WTC11 (cell line): ENCODE measurements at regions not wholly inside any gene's neighbourhood (a gene's known extent, or its start where the extent isn't known, plus 50 kb on each side); places are given as distances from the start of the nearest gene placed in this dataset.
"Not testable (repeated sequence)": the region's sequence is repeated elsewhere in the genome, so short reads cannot be mapped to it uniquely, and the experiment has no call there.

ENCODE experiments used
- ATAC-seq: fragments of 200-7000 bp; cut with Tn5 transposase; 2 replicates; pipeline ENCODE4 v1.10.0; 2021; ENCODE audit warnings: mild to moderate bottlenecking, moderate library complexity
- CTCF ChIA-PET: fragments of 300-600 bp; sonication (Branson Sonifier 250); formaldehyde crosslinking; loops from one replicate; lab custom pipeline; 2021; ENCODE audit warnings: antibody characterized with exemption; lab: Charles Lee
- POLR2A ChIA-PET: fragments of 350-600 bp; sonication (Branson Sonifier 250); formaldehyde crosslinking; loops from one replicate; lab custom pipeline; 2021; ENCODE audit warnings: antibody characterized with exemption; lab: Charles Lee
- DNase-seq: peaks from one replicate; pipeline ENCODE4 v3.0.0; 2021; ENCODE audit warnings: low spot score
- H3K27ac Mint-ChIP-seq: 2 replicates; pipeline ENCODE4 v1.8.0; 2021; ENCODE audit warnings: mixed read lengths
- H3K27me3 Mint-ChIP-seq: 2 replicates; pipeline ENCODE4 v1.8.0; 2021; ENCODE audit warnings: low read depth, mild to moderate bottlenecking, moderate library complexity, mixed read lengths
- H3K36me3 Mint-ChIP-seq: 2 replicates; pipeline ENCODE4 v1.8.0; 2021; ENCODE audit warnings: mixed read lengths
- H3K4me1 Mint-ChIP-seq: 2 replicates; pipeline ENCODE4 v1.8.0; 2022; ENCODE audit warnings: mixed read lengths
- H3K4me3 Mint-ChIP-seq: 2 replicates; pipeline ENCODE4 v1.8.0; 2021; ENCODE audit warnings: mild to moderate bottlenecking, moderate library complexity, mixed read lengths
- H3K9me3 Mint-ChIP-seq: 2 replicates; pipeline ENCODE4 v1.8.0; 2021; ENCODE audit warnings: mixed read lengths
- CREM ChIP-seq: sonication (generic); formaldehyde crosslinking; IDR thresholded peaks from 2 replicates; pipeline ENCODE4 v1.8.1; 2022; ENCODE audit warnings: mild to moderate bottlenecking, missing genetic modification reagents, moderate library complexity
- FOXK1 ChIP-seq: sonication (generic); formaldehyde crosslinking; IDR thresholded peaks from 2 replicates; pipeline ENCODE4 v1.8.0; 2022; ENCODE audit warnings: mild to moderate bottlenecking, moderate library complexity, missing genetic modification reagents
- GRHL2 ChIP-seq: fragments of 250-450 bp; sonication (Bioruptor Pico); IDR thresholded peaks from 2 replicates; pipeline ENCODE4 v1.8.0; 2022; ENCODE audit warnings: mild to moderate bottlenecking, moderate library complexity; ENCODE audit not compliant: insufficient replicate concordance, severe bottlenecking
- HMGA2 ChIP-seq: fragments of 250-450 bp; sonication (Bioruptor Pico); IDR thresholded peaks from 2 replicates; pipeline ENCODE4 v1.4.0; 2021; ENCODE audit warnings: mild to moderate bottlenecking, moderate library complexity
- IRF2 ChIP-seq: sonication (generic); formaldehyde crosslinking; IDR thresholded peaks from 2 replicates; pipeline ENCODE4 v1.8.0; 2022; ENCODE audit warnings: low read depth, missing genetic modification reagents, borderline replicate concordance
- JAZF1 ChIP-seq: fragments of 250-450 bp; sonication (Bioruptor Pico); IDR thresholded peaks from 2 replicates; pipeline ENCODE4 v1.9.0; 2021; ENCODE audit warnings: moderate library complexity, mild to moderate bottlenecking, inconsistent platforms
- KAT7 ChIP-seq: sonication (generic); formaldehyde crosslinking; IDR thresholded peaks from 2 replicates; pipeline ENCODE4 v1.8.1; 2023; ENCODE audit warnings: missing genetic modification reagents, mild to moderate bottlenecking, borderline replicate concordance
- NFATC4 ChIP-seq: fragments of 250-450 bp; sonication (Bioruptor Pico); IDR thresholded peaks from 2 replicates; pipeline ENCODE4 v1.9.0; 2021; ENCODE audit warnings: mild to moderate bottlenecking
- NR2C2 ChIP-seq: sonication (generic); formaldehyde crosslinking; IDR thresholded peaks from 2 replicates; pipeline ENCODE4 v1.8.0; 2022; ENCODE audit warnings: mild to moderate bottlenecking, missing genetic modification reagents
- OVOL2 ChIP-seq: fragments of 250-450 bp; sonication (Bioruptor Pico); IDR thresholded peaks from 2 replicates; pipeline ENCODE4 v1.9.0; 2021; ENCODE audit warnings: mild to moderate bottlenecking, borderline replicate concordance
- PRRX2 ChIP-seq: fragments of 250-450 bp; sonication (Bioruptor Pico); IDR thresholded peaks from 2 replicates; pipeline ENCODE4 v1.8.0; 2021; ENCODE audit warnings: mild to moderate bottlenecking
- SMAD4 ChIP-seq: sonication (generic); formaldehyde crosslinking; IDR thresholded peaks from 2 replicates; pipeline ENCODE4 v1.8.0; 2022; ENCODE audit warnings: mild to moderate bottlenecking, missing genetic modification reagents
- TCF7 ChIP-seq: sonication (generic); formaldehyde crosslinking; IDR thresholded peaks from 2 replicates; pipeline ENCODE4 v1.8.0; 2022; ENCODE audit warnings: mild to moderate bottlenecking, low read depth, missing genetic modification reagents, moderate library complexity
- TP53 ChIP-seq: sonication (generic); formaldehyde crosslinking; IDR thresholded peaks from 2 replicates; pipeline ENCODE4 v1.8.1; 2023; ENCODE audit warnings: mild to moderate bottlenecking, missing genetic modification reagents
- ZNF219 ChIP-seq: sonication (generic); formaldehyde crosslinking; IDR thresholded peaks from 2 replicates; pipeline ENCODE4 v1.8.0; 2023; ENCODE audit warnings: missing genetic modification reagents, mild to moderate bottlenecking, borderline replicate concordance
- TF ChIP-seq, protein P1 (sequence below): fragments of 250-450 bp; sonication (Bioruptor Pico); IDR thresholded peaks from 2 replicates; pipeline ENCODE4 v1.9.0; 2021; ENCODE audit warnings: mild to moderate bottlenecking
- TF ChIP-seq, protein P2 (sequence below): sonication (generic); formaldehyde crosslinking; IDR thresholded peaks from 2 replicates; pipeline ENCODE4 v1.8.1; 2023; ENCODE audit warnings: mild to moderate bottlenecking, missing genetic modification reagents, borderline replicate concordance
- TF ChIP-seq, protein P3 (sequence below): fragments of 250-450 bp; sonication (Bioruptor Pico); IDR thresholded peaks from 2 replicates; pipeline ENCODE4 v1.9.0; 2021; ENCODE audit warnings: mild to moderate bottlenecking, borderline replicate concordance
- TF ChIP-seq, protein P4 (sequence below): sonication (generic); formaldehyde crosslinking; conservative IDR thresholded peaks from 2 replicates; pipeline ENCODE4 v1.8.1; 2023; ENCODE audit warnings: mild to moderate bottlenecking, low read depth, missing genetic modification reagents, moderate library complexity
- TF ChIP-seq, protein P5 (sequence below): sonication (generic); formaldehyde crosslinking; IDR thresholded peaks from 2 replicates; pipeline ENCODE4 v1.8.1; 2022; ENCODE audit warnings: mild to moderate bottlenecking, moderate library complexity, missing genetic modification reagents

DNA sequence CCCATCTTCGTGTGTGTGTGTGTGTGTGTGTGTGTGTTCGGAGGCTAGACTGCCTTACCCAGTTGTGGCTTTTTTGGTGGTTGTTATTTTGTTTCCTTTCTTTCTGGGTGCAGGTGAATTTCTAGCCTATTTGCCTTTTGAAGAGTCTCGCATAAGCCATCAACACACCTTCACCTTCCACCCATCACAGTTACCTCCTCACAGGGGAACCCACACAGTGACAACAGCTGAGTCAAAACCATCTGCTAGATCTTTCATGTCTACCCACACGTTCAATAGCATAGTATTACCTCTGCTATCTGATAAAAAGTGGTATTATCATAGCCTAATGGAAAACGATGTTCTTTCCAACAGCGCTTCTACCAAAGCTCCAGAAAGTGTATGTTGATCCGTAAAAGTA is 303.2 kb upstream of the TMTC4 start:
- H3K9me3 Mint-ChIP-seq = peaks cover 16% of the 10 kb centered on the region
- H3K36me3 Mint-ChIP-seq = peaks cover 4% of the 10 kb centered on the region
- H3K4me3 Mint-ChIP-seq = no peak overlapping the region
- H3K4me1 Mint-ChIP-seq = peaks cover 9% of the 10 kb centered on the region
- TF ChIP-seq TP53 (CRISPR knock-in tag) = no peak
- DNase-seq = no peak
- ATAC-seq = no peak
- no peak overlapping the region for H3K27ac Mint-ChIP-seq
- CTCF ChIA-PET = no interaction called here
- POLR2A ChIA-PET = no interaction called here
- no peaks in the 10 kb centered on the region; the same call in none of the 2 replicates for H3K27me3 Mint-ChIP-seq

DNA sequence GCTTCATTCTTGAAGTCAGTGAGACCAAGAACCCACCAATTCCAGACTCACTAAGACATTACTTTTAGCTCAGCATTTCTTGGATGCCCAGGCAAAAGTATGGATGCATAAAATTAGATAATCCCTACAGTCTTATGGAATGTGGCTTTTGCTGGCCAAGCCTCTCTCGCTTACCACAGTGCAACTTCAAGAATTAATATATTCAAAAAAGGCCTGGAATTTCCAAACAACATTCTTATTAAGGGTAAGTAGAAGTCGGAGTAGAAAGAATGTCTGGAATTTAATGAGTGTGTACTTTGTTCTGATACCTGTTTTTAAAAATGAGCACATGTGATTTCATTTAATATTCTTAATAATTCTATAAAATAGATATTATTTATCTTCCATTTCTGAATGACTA is 302.4 kb upstream of the TMTC4 start:
- TF ChIP-seq JAZF1 (CRISPR knock-in tag) (no peak), CREM (CRISPR knock-in tag) (no peak), KAT7 (CRISPR knock-in tag) (no peak), ZNF219 (no peak), NFATC4 (CRISPR knock-in tag) (no peak), NR2C2 (CRISPR knock-in tag) (no peak), PRRX2 (CRISPR knock-in tag) (no peak), OVOL2 (CRISPR knock-in tag) (no peak), HMGA2 (CRISPR knock-in tag) (no peak), FOXK1 (CRISPR knock-in tag) (no peak), GRHL2 (CRISPR knock-in tag) (no peak), TCF7 (CRISPR knock-in tag) (no peak), IRF2 (CRISPR knock-in tag) (no peak), SMAD4 (CRISPR knock-in tag) (no peak)
- TF ChIP-seq, protein P1, sequence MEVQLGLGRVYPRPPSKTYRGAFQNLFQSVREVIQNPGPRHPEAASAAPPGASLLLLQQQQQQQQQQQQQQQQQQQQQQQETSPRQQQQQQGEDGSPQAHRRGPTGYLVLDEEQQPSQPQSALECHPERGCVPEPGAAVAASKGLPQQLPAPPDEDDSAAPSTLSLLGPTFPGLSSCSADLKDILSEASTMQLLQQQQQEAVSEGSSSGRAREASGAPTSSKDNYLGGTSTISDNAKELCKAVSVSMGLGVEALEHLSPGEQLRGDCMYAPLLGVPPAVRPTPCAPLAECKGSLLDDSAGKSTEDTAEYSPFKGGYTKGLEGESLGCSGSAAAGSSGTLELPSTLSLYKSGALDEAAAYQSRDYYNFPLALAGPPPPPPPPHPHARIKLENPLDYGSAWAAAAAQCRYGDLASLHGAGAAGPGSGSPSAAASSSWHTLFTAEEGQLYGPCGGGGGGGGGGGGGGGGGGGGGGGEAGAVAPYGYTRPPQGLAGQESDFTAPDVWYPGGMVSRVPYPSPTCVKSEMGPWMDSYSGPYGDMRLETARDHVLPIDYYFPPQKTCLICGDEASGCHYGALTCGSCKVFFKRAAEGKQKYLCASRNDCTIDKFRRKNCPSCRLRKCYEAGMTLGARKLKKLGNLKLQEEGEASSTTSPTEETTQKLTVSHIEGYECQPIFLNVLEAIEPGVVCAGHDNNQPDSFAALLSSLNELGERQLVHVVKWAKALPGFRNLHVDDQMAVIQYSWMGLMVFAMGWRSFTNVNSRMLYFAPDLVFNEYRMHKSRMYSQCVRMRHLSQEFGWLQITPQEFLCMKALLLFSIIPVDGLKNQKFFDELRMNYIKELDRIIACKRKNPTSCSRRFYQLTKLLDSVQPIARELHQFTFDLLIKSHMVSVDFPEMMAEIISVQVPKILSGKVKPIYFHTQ (CRISPR knock-in tag) = no peak
- TF ChIP-seq, protein P2, sequence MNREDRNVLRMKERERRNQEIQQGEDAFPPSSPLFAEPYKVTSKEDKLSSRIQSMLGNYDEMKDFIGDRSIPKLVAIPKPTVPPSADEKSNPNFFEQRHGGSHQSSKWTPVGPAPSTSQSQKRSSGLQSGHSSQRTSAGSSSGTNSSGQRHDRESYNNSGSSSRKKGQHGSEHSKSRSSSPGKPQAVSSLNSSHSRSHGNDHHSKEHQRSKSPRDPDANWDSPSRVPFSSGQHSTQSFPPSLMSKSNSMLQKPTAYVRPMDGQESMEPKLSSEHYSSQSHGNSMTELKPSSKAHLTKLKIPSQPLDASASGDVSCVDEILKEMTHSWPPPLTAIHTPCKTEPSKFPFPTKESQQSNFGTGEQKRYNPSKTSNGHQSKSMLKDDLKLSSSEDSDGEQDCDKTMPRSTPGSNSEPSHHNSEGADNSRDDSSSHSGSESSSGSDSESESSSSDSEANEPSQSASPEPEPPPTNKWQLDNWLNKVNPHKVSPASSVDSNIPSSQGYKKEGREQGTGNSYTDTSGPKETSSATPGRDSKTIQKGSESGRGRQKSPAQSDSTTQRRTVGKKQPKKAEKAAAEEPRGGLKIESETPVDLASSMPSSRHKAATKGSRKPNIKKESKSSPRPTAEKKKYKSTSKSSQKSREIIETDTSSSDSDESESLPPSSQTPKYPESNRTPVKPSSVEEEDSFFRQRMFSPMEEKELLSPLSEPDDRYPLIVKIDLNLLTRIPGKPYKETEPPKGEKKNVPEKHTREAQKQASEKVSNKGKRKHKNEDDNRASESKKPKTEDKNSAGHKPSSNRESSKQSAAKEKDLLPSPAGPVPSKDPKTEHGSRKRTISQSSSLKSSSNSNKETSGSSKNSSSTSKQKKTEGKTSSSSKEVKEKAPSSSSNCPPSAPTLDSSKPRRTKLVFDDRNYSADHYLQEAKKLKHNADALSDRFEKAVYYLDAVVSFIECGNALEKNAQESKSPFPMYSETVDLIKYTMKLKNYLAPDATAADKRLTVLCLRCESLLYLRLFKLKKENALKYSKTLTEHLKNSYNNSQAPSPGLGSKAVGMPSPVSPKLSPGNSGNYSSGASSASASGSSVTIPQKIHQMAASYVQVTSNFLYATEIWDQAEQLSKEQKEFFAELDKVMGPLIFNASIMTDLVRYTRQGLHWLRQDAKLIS (CRISPR knock-in tag) = no peak
- TF ChIP-seq, protein P3, sequence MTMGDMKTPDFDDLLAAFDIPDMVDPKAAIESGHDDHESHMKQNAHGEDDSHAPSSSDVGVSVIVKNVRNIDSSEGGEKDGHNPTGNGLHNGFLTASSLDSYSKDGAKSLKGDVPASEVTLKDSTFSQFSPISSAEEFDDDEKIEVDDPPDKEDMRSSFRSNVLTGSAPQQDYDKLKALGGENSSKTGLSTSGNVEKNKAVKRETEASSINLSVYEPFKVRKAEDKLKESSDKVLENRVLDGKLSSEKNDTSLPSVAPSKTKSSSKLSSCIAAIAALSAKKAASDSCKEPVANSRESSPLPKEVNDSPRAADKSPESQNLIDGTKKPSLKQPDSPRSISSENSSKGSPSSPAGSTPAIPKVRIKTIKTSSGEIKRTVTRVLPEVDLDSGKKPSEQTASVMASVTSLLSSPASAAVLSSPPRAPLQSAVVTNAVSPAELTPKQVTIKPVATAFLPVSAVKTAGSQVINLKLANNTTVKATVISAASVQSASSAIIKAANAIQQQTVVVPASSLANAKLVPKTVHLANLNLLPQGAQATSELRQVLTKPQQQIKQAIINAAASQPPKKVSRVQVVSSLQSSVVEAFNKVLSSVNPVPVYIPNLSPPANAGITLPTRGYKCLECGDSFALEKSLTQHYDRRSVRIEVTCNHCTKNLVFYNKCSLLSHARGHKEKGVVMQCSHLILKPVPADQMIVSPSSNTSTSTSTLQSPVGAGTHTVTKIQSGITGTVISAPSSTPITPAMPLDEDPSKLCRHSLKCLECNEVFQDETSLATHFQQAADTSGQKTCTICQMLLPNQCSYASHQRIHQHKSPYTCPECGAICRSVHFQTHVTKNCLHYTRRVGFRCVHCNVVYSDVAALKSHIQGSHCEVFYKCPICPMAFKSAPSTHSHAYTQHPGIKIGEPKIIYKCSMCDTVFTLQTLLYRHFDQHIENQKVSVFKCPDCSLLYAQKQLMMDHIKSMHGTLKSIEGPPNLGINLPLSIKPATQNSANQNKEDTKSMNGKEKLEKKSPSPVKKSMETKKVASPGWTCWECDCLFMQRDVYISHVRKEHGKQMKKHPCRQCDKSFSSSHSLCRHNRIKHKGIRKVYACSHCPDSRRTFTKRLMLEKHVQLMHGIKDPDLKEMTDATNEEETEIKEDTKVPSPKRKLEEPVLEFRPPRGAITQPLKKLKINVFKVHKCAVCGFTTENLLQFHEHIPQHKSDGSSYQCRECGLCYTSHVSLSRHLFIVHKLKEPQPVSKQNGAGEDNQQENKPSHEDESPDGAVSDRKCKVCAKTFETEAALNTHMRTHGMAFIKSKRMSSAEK (CRISPR knock-in tag) = no peak
- TF ChIP-seq, protein P4, sequence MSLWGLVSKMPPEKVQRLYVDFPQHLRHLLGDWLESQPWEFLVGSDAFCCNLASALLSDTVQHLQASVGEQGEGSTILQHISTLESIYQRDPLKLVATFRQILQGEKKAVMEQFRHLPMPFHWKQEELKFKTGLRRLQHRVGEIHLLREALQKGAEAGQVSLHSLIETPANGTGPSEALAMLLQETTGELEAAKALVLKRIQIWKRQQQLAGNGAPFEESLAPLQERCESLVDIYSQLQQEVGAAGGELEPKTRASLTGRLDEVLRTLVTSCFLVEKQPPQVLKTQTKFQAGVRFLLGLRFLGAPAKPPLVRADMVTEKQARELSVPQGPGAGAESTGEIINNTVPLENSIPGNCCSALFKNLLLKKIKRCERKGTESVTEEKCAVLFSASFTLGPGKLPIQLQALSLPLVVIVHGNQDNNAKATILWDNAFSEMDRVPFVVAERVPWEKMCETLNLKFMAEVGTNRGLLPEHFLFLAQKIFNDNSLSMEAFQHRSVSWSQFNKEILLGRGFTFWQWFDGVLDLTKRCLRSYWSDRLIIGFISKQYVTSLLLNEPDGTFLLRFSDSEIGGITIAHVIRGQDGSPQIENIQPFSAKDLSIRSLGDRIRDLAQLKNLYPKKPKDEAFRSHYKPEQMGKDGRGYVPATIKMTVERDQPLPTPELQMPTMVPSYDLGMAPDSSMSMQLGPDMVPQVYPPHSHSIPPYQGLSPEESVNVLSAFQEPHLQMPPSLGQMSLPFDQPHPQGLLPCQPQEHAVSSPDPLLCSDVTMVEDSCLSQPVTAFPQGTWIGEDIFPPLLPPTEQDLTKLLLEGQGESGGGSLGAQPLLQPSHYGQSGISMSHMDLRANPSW = no peak
- TF ChIP-seq, protein P5, sequence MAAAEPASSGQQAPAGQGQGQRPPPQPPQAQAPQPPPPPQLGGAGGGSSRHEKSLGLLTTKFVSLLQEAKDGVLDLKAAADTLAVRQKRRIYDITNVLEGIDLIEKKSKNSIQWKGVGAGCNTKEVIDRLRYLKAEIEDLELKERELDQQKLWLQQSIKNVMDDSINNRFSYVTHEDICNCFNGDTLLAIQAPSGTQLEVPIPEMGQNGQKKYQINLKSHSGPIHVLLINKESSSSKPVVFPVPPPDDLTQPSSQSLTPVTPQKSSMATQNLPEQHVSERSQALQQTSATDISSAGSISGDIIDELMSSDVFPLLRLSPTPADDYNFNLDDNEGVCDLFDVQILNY = no peak
- H3K9me3 Mint-ChIP-seq = peaks cover 25% of the 10 kb centered on the region
- no peak overlapping the region for H3K4me3 Mint-ChIP-seq
- peaks cover 7% of the 10 kb centered on the region for H3K36me3 Mint-ChIP-seq
- ChIA-PET CTCF (no interaction called here), POLR2A (no interaction called here)
- H3K4me1 Mint-ChIP-seq = peaks cover 9% of the 10 kb centered on the region
- ATAC-seq (no peak), DNase-seq (no peak)
- H3K27ac Mint-ChIP-seq = no peak overlapping the region
- H3K27me3 Mint-ChIP-seq = no peaks in the 10 kb centered on the region; the same call in none of the 2 replicates

DNA sequence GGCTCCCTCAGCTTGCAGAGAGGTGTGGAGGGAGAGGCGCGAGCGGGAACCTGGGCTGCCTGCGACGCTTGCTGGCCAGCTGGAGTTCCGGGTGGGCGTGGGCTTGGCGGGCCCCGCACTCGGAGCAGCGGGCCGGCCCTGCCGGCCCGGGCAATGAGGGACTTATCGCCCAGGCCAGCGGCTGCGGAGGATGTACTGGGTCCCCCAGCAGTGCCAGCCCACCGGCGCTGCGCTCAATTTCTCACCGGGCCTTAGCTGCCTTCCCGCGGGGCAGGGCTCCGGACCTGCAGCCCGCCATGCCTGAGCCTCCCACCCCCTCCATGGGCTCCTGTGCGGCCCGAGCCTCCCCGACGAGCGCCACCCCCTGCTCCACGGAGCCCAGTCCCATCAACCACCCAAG is 301.1 kb upstream of the TMTC4 start:
- H3K4me3 Mint-ChIP-seq, H3K27ac Mint-ChIP-seq, CTCF ChIA-PET, POLR2A ChIA-PET, DNase-seq, H3K27me3 Mint-ChIP-seq, H3K4me1 Mint-ChIP-seq, ATAC-seq: not testable (repeated sequence)
- Mint-ChIP-seq H3K9me3 (peaks cover 26% of the 10 kb centered on the region), H3K36me3 (peaks cover 12% of the 10 kb centered on the region)
